ENCODE measurements at regions not wholly inside any gene's neighbourhood (a gene's known extent, or its start where the extent isn't known, plus 50 kb on each side); places are given as distances from the start of the nearest gene placed in this dataset.

- Mint-ChIP-seq H3K4me3 (no peak overlapping the region), H3K27me3 (no peaks in the 10 kb centered on the region), H3K4me1 (no peaks in the 10 kb centered on the region)
These were observed 217.5 kb downstream of the POLR1F start for GRCh38 chr7:19491371-19491770.

GRCh38 chr7:19489162-19489820 is 219.5 kb downstream of the POLR1F start:
- Mint-ChIP-seq H3K27ac (no peak overlapping the region), H3K27me3 (no peaks in the 10 kb centered on the region), H3K4me1 (no peaks in the 10 kb centered on the region), H3K9me3 (peaks cover 0 to 8% (median 3%) of the 10 kb centered on the region in 5 donors), H3K36me3 (no peaks in the 10 kb centered on the region), H3K4me3 (no peak overlapping the region)
- H3K36me3 ChIP-seq (ENCODE audit: insufficient read depth, low read length) = no peaks in the 10 kb centered on the region
- no peak overlapping the region for H3K27ac ChIP-seq (ENCODE audit: low read depth, low read length)
- no peak for DNase-seq
- H3K4me1 ChIP-seq (ENCODE audit: insufficient read depth, low read length) = no peaks in the 10 kb centered on the region
- H3K4me3 ChIP-seq (ENCODE audit: low read length) = no peak overlapping the region
- ChIA-PET POLR2A (no interaction called here), CTCF (no interaction called here)
- H3K9me3 ChIP-seq (ENCODE audit: low read length) = no peaks in the 10 kb centered on the region
- H3K27me3 ChIP-seq (ENCODE audit: insufficient read depth, low read length, poor library complexity, severe bottlenecking) = no peaks in the 10 kb centered on the region

More at GRCh38 chr7:19491371-19491770, 217.5 kb downstream of the POLR1F start:
- Mint-ChIP-seq H3K36me3 (no peaks in the 10 kb centered on the region), H3K27ac (no peak overlapping the region), H3K9me3 (peaks cover 0 to 10% (median 3%) of the 10 kb centered on the region in 5 donors)
- Histone ChIP-seq H3K36me3 (ENCODE audit: insufficient read depth, low read length) (no peaks in the 10 kb centered on the region), H3K27me3 (ENCODE audit: insufficient read depth, low read length, poor library complexity, severe bottlenecking) (no peaks in the 10 kb centered on the region), H3K9me3 (ENCODE audit: low read length) (no peaks in the 10 kb centered on the region), H3K27ac (ENCODE audit: low read depth, low read length) (no peak overlapping the region), H3K4me1 (ENCODE audit: insufficient read depth, low read length) (no peaks in the 10 kb centered on the region), H3K4me3 (ENCODE audit: low read length) (no peak overlapping the region)
- no peak for DNase-seq
- ChIA-PET POLR2A (no interaction called here), CTCF (interaction anchor here (1.2 kb wide), 1 partner anchor 11 kb away, joined by 3 read pairs; no protein-coding TSS in a partner anchor)

GRCh38 chr7:19488056-19488455 is 220.8 kb downstream of the POLR1F start:
- POLR2A ChIA-PET = no interaction called here
- Histone ChIP-seq H3K27me3 (ENCODE audit: insufficient read depth, low read length, poor library complexity, severe bottlenecking) (no peaks in the 10 kb centered on the region), H3K36me3 (ENCODE audit: insufficient read depth, low read length) (no peaks in the 10 kb centered on the region), H3K4me3 (ENCODE audit: low read length) (no peak overlapping the region), H3K9me3 (ENCODE audit: low read length) (no peaks in the 10 kb centered on the region), H3K4me1 (ENCODE audit: insufficient read depth, low read length) (no peaks in the 10 kb centered on the region), H3K27ac (ENCODE audit: low read depth, low read length) (no peak overlapping the region)
- Mint-ChIP-seq H3K4me1 (no peaks in the 10 kb centered on the region), H3K36me3 (no peaks in the 10 kb centered on the region), H3K27me3 (no peaks in the 10 kb centered on the region), H3K4me3 (no peak overlapping the region), H3K27ac (no peak overlapping the region), H3K9me3 (peaks cover 0 to 5% (median 3%) of the 10 kb centered on the region in 5 donors)
- CTCF ChIA-PET = no interaction called here
- DNase-seq = no peak

GRCh38 chr7:19482628-19483027 is 226.2 kb downstream of the POLR1F start:
- ChIA-PET CTCF (no interaction called here), POLR2A (no interaction called here)
- Histone ChIP-seq H3K4me3 (ENCODE audit: low read length) (no peak overlapping the region), H3K9me3 (ENCODE audit: low read length) (no peaks in the 10 kb centered on the region), H3K27ac (ENCODE audit: low read depth, low read length) (no peak overlapping the region), H3K36me3 (ENCODE audit: insufficient read depth, low read length) (no peaks in the 10 kb centered on the region), H3K4me1 (ENCODE audit: insufficient read depth, low read length) (no peaks in the 10 kb centered on the region), H3K27me3 (ENCODE audit: insufficient read depth, low read length, poor library complexity, severe bottlenecking) (no peaks in the 10 kb centered on the region)
- Mint-ChIP-seq H3K27me3 (no peaks in the 10 kb centered on the region), H3K36me3 (no peaks in the 10 kb centered on the region), H3K27ac (no peak overlapping the region), H3K4me3 (no peak overlapping the region), H3K4me1 (no peaks in the 10 kb centered on the region), H3K9me3 (peaks cover 3 to 17% (median 5%) of the 10 kb centered on the region in 5 donors)
- no peak for DNase-seq

- CTCF ChIA-PET = interaction anchor here (1.1 kb wide), 1 partner anchor 10 kb away, joined by 3 read pairs; no protein-coding TSS in a partner anchor
- Histone ChIP-seq H3K27me3 (ENCODE audit: insufficient read depth, low read length, poor library complexity, severe bottlenecking) (no peaks in the 10 kb centered on the region), H3K4me1 (ENCODE audit: insufficient read depth, low read length) (no peaks in the 10 kb centered on the region), H3K27ac (ENCODE audit: low read depth, low read length) (no peak overlapping the region), H3K4me3 (ENCODE audit: low read length) (no peak overlapping the region), H3K36me3 (ENCODE audit: insufficient read depth, low read length) (no peaks in the 10 kb centered on the region), H3K9me3 (ENCODE audit: low read length) (no peaks in the 10 kb centered on the region)
- no peaks in the 10 kb centered on the region for H3K36me3 Mint-ChIP-seq
- H3K4me1 Mint-ChIP-seq = no peaks in the 10 kb centered on the region
- no peak for DNase-seq
- H3K4me3 Mint-ChIP-seq = no peak overlapping the region
- H3K27ac Mint-ChIP-seq = no peak overlapping the region
- H3K9me3 Mint-ChIP-seq = peaks cover 3 to 15% (median 5%) of the 10 kb centered on the region in 5 donors
- POLR2A ChIA-PET = no interaction called here
- no peaks in the 10 kb centered on the region for H3K27me3 Mint-ChIP-seq
These were observed 228.5 kb downstream of the POLR1F start for GRCh38 chr7:19480383-19480782.

GRCh38 chr7:19470031-19470430 is 238.8 kb downstream of the POLR1F start:
- H3K27ac ChIP-seq (ENCODE audit: low read depth, low read length) = no peak overlapping the region
- no peaks in the 10 kb centered on the region for H3K9me3 ChIP-seq (ENCODE audit: low read length)
- no peak overlapping the region for H3K4me3 Mint-ChIP-seq
- H3K27ac Mint-ChIP-seq = no peak overlapping the region
- H3K4me3 ChIP-seq (ENCODE audit: low read length) = no peak overlapping the region
- peaks cover 0 to 8% (median 4%) of the 10 kb centered on the region in 5 donors for H3K9me3 Mint-ChIP-seq
- H3K36me3 ChIP-seq (ENCODE audit: insufficient read depth, low read length) = no peaks in the 10 kb centered on the region
- no peaks in the 10 kb centered on the region for H3K27me3 ChIP-seq (ENCODE audit: insufficient read depth, low read length, poor library complexity, severe bottlenecking)
- H3K4me1 ChIP-seq (ENCODE audit: insufficient read depth, low read length) = no peaks in the 10 kb centered on the region
- no peak for DNase-seq
- no peaks in the 10 kb centered on the region for H3K4me1 Mint-ChIP-seq
- ChIA-PET CTCF (no interaction called here), POLR2A (no interaction called here)
- no peaks in the 10 kb centered on the region for H3K36me3 Mint-ChIP-seq
- no peaks in the 10 kb centered on the region for H3K27me3 Mint-ChIP-seq

GRCh38 chr7:19465861-19466260 is 243.0 kb downstream of the POLR1F start:
- Histone ChIP-seq H3K4me3 (ENCODE audit: low read length) (no peak overlapping the region), H3K27me3 (ENCODE audit: insufficient read depth, low read length, poor library complexity, severe bottlenecking) (no peaks in the 10 kb centered on the region), H3K9me3 (ENCODE audit: low read length) (no peaks in the 10 kb centered on the region), H3K4me1 (ENCODE audit: insufficient read depth, low read length) (no peaks in the 10 kb centered on the region), H3K27ac (ENCODE audit: low read depth, low read length) (no peak overlapping the region), H3K36me3 (ENCODE audit: insufficient read depth, low read length) (no peaks in the 10 kb centered on the region)
- Mint-ChIP-seq H3K36me3 (no peaks in the 10 kb centered on the region), H3K27ac (no peak overlapping the region), H3K4me3 (no peak overlapping the region), H3K4me1 (no peaks in the 10 kb centered on the region), H3K9me3 (peaks cover 0 to 6% (median 4%) of the 10 kb centered on the region in 5 donors), H3K27me3 (no peaks in the 10 kb centered on the region)
- POLR2A ChIA-PET = no interaction called here
- CTCF ChIA-PET = no interaction called here
- no peak for DNase-seq

- DNase-seq = no peak
- H3K36me3 ChIP-seq (ENCODE audit: insufficient read depth, low read length) = no peaks in the 10 kb centered on the region
- Mint-ChIP-seq H3K4me3 (no peak overlapping the region), H3K4me1 (no peaks in the 10 kb centered on the region), H3K27me3 (no peaks in the 10 kb centered on the region), H3K27ac (no peak overlapping the region), H3K9me3 (peaks cover 0 to 6% (median 4%) of the 10 kb centered on the region in 5 donors), H3K36me3 (no peaks in the 10 kb centered on the region)
- H3K4me1 ChIP-seq (ENCODE audit: insufficient read depth, low read length) = no peaks in the 10 kb centered on the region
- no peak overlapping the region for H3K4me3 ChIP-seq (ENCODE audit: low read length)
- H3K27me3 ChIP-seq (ENCODE audit: insufficient read depth, low read length, poor library complexity, severe bottlenecking) = no peaks in the 10 kb centered on the region
- ChIA-PET POLR2A (no interaction called here), CTCF (no interaction called here)
- no peak overlapping the region for H3K27ac ChIP-seq (ENCODE audit: low read depth, low read length)
- H3K9me3 ChIP-seq (ENCODE audit: low read length) = no peaks in the 10 kb centered on the region
These were observed 244.1 kb downstream of the POLR1F start for GRCh38 chr7:19464751-19465150.
